ENCODE measurements at regions not wholly inside any gene's neighbourhood (a gene's known extent, or its start where the extent isn't known, plus 50 kb on each side); places are given as distances from the start of the nearest gene placed in this dataset. TPM values are rescaled to one million over a fixed set of nuclear protein-coding genes. Genes with fewer than 3 reads are reported as not detected.
"Not testable (repeated sequence)": the region's sequence is repeated elsewhere in the genome, so short reads cannot be mapped to it uniquely, and the experiment has no call there.

DNA sequence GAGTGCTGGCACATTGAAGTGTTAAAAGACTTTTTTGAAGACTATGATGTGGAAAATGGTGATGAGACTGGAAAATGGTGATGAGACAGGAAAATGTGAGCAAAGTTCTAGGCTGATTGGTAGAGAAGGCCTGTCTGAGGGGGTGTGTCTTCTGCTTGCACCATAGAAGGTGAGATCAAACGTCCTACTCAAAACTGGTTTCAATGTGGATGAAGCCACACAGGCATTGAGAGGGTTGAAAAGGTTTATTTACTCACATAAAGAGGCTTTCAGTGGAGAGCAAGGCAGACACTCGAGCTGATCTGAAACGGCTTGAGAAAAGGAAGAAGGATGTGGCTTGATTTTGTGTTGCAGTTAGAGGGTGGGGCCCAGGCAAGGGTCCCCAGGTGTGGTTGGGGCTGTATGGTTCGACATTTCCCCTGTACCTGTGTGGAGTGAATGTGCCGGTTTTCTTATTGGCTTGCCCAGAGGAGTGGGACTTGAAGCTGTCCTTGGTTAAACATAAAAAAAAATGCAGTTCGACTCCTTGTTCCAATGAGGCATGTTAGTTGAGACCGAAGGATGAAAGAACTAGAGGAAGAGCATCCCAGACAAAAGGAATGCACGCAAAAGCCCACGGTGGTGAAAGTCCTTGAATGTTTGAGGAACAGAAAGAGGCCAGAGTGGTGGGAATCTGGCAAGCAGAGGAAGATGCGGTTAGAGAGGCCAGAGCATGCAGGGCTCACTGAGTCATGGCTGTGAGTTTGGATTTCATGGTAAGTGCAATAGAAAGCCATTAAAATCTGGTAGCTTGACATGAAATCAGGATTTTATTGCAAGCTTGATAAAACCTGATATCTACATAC, 172.3 kb downstream of the EPM2A start:
- no peak for DNase-seq

DNA sequence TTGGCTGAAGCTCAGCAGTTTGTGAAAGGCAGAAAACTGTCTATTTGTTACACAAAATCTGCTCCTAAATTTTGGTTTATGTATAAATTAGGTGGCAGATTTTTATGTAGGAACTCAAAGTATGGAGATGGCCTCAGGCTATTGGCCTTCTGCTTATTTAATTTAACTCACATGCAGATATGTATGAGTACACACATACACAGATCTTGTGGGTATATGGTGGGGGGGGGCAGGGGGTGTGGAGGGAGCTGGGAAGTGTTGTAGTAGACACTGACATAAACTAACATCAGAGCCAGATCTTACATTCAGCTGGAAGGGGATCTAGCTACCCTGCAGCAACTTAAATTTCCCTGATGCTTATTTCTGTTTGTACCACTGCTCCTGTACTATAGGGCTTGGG, 170.8 kb downstream of the EPM2A start:
- no peak for DNase-seq

DNA sequence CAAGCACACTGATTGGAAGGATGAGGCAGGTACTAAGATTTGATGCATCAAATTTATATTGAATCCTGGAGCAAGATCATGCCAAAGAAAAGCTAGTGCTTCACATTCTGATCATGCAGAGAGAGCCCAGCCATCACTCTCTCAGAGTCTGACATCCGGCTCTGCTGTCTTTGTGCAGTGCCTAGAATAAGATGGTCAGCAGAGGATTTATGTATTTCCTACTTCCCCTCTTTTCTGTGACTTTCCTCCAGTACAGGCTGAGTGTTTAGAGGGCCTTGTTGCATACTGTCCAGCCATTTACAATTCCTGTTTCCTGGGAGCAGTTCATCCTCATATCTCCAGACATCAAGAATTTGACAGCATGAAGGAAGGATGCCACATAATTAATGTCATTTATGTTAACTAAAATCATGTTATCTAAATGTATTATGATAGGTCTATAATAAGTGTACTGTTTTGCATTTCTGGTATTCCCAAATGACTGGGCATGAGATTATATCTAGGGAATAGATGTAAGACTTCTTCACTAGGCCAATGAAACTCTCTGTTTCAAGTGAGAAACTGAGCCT, 167.6 kb downstream of the EPM2A start:
- no peak for DNase-seq

DNA sequence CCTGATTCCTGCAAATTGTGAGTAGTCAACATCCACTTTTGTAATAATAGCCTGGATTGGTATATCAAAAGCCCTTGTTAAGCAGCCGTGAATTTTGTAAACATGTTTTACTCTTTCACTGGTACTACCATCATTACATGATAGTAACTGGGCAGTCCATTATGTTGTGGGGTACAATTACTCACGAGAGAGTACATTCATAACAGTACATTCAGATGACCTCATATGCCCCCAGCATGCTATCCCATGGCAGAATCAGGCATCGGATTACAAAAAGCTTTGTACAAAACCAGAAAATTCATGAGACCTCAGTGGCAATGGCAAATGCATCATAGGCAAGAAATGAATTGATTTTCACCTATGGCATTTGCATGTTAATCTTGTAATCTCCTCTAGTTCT, 166.2 kb downstream of the EPM2A start:
- no peak for DNase-seq

DNA sequence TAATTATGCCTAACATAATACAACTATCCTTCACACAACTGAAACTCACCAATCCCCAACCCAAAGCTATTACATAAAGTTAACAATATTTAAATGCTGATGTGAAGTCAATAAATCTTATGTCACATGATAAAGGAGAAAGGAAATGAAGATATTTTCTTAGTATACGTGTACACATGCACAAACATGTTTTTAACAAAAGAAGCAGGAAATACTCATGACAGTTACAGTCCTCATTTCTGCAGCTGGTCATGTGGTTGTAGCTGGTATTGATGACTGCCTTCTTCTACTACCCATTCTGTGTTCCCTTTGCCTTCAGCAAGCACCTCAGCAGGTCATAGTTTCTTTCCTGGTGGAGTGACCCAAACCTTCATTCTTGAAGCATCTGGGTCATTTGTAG, 165.0 kb downstream of the EPM2A start:
- DNase-seq: not testable (repeated sequence)

DNA sequence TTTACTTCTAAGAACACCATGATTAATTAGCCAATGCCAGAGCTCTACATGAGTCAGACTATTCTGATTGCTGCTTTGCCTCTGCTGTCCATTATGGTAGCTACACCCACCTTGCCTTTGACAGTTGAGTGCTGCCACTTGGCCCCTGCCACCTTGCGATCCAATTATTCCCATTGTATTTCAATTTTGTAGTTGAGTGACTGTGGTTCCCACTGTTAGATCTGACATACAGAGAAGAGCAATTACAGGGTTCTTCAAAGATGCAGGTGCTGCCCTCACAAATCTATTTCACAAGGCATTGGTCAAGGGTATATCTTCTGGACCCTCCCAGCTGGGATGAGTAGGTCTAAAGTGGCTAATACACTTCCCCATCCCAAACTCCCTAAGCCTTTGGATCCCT, 161.1 kb downstream of the EPM2A start:
- DNase-seq: not testable (repeated sequence)

Small RNA genes lying in the stretch of these regions (small RNA-seq; reads per million reads assigned to genes)
- not detected for gene RNU1-33P (ENCODE audit: low replicate concordance)
